ENCODE measurements at regions not wholly inside any gene's neighbourhood (a gene's known extent, or its start where the extent isn't known, plus 50 kb on each side); places are given as distances from the start of the nearest gene placed in this dataset.

DNA sequence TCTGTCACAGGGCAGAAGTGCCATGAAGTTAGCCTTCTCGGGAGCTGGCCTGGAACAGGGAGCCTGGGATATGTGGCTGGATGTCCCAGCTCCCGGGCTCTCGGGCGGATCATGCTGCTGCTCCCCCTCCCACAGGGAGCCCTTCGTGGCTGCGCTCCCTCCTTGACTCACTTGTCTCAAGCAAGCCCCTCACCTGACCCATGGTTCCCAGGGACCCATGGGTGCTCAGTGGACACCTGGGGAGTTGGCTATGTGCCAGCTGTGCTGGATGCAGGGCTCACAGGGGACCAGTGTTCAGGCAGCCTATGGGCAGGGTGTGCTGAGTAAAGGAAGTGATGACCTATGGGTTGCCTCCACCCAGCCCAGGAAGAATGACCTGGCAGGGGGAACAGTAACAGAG, 213.1 kb upstream of the SGCG start:
- DNase-seq = no peak
- no peaks in the 10 kb centered on the region for H3K4me1 ChIP-seq
- peaks cover 0 to 10% (median 0%) of the 10 kb centered on the region in 7 donors for H3K27me3 ChIP-seq
- WGBS, 2 donors = 86 to 87% methylated on average over 6 of the region's 6 CpGs
- no peaks in the 10 kb centered on the region for H3K36me3 ChIP-seq
- intact Hi-C loops (cut with DNase I) = no loop called here
- no peak overlapping the region for H3K27ac ChIP-seq
- H3K9me3 ChIP-seq = no peaks in the 10 kb centered on the region
- TF ChIP-seq, protein P1, sequence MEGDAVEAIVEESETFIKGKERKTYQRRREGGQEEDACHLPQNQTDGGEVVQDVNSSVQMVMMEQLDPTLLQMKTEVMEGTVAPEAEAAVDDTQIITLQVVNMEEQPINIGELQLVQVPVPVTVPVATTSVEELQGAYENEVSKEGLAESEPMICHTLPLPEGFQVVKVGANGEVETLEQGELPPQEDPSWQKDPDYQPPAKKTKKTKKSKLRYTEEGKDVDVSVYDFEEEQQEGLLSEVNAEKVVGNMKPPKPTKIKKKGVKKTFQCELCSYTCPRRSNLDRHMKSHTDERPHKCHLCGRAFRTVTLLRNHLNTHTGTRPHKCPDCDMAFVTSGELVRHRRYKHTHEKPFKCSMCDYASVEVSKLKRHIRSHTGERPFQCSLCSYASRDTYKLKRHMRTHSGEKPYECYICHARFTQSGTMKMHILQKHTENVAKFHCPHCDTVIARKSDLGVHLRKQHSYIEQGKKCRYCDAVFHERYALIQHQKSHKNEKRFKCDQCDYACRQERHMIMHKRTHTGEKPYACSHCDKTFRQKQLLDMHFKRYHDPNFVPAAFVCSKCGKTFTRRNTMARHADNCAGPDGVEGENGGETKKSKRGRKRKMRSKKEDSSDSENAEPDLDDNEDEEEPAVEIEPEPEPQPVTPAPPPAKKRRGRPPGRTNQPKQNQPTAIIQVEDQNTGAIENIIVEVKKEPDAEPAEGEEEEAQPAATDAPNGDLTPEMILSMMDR (IDR thresholded peaks at IDR 0.05) = no peak
- no peak overlapping the region for H3K4me3 ChIP-seq
- ATAC-seq = peak in 1 of 8 donors; percentile 7

DNA sequence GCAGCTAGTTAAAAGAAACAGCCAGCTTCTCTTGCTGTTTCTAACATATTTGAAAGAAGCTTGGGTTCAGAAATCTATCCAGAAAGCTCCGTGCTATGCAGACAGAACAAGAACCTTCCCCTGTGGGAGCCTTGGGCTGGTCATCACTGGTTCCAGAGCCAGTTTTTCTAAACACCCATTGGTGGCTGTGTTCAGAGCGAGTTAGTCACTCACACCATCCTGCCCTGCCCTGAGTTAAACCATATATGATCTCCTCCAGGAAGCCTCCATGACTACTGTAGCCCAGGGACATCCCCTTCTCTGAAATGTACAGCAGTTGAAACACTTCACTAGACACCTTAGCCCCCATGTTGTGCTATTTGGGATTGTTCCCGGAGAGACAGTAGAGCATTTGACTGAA, 200.8 kb upstream of the SGCG start:
- DNase-seq (no peak), ATAC-seq (no peak)
- 72 to 86% methylated on average over 3 of the region's 3 CpGs for WGBS, 2 donors
- Histone ChIP-seq H3K36me3 (no peaks in the 10 kb centered on the region), H3K4me3 (no peak overlapping the region), H3K27me3 (peaks cover 0 to 12% (median 0%) of the 10 kb centered on the region in 7 donors), H3K4me1 (no peaks in the 10 kb centered on the region), H3K27ac (no peak overlapping the region), H3K9me3 (peaks cover 0 to 20% (median 0%) of the 10 kb centered on the region in 11 donors)
- intact Hi-C loops (cut with DNase I) = no loop called here
- TF ChIP-seq, protein P1 (IDR thresholded peaks at IDR 0.05) = no peak

DNA sequence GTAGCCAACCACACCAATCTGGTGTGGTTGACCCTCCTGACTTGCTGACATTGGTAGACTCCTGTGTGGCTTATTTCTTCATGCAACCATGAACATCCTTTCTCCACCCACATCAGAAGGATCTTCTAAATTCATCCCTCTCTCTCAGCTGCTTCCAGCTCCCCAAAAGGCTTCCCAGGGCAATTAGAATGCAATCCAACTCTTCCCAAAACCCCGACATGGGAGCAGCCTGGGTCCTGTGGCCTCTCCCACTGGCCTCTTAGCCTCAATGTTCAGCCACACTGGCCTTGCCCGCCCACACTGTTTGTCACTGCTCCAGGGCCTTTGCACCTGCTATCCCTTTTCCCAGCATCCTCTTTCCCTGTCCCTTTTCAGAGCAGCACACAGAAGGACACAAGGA, 199.8 kb upstream of the SGCG start:
- no peak for DNase-seq
- Histone ChIP-seq H3K27ac (no peak overlapping the region), H3K9me3 (peaks cover 0 to 20% (median 0%) of the 10 kb centered on the region in 11 donors), H3K27me3 (peaks cover 0 to 10% (median 0%) of the 10 kb centered on the region in 7 donors), H3K4me3 (no peak overlapping the region), H3K4me1 (no peaks in the 10 kb centered on the region), H3K36me3 (no peaks in the 10 kb centered on the region)
- no peak for ATAC-seq
- WGBS, 2 donors = 84% methylated on average over 2 of the region's 2 CpGs
- intact Hi-C loops (cut with DNase I) = no loop called here
- TF ChIP-seq, protein P1 (IDR thresholded peaks at IDR 0.05) = no peak

DNA sequence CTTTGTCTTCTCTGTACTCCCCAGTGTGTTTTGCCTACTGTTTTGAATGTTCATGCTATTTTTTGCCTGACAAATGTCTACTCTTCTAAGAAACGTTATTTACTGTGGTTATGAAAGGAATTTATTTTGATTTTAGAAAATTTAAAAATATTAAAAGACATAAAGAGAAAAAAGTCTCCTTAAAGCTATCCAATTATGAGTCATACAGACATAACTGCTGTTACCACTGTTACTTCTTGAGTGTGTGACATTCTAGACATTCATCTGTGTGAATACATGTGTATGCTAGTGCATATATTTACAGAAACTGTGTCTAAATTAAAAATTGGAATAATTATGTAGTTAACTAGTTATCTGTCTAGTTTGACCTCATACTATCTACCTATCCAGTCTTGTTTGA, 187.6 kb upstream of the SGCG start:
- DNase-seq (no peak), ATAC-seq (no peak)
- Histone ChIP-seq H3K4me3 (no peak overlapping the region), H3K27me3 (no peaks in the 10 kb centered on the region), H3K9me3 (no peaks in the 10 kb centered on the region), H3K27ac (no peak overlapping the region), H3K36me3 (no peaks in the 10 kb centered on the region), H3K4me1 (no peaks in the 10 kb centered on the region)
- intact Hi-C loops (cut with DNase I) = no loop called here
- TF ChIP-seq, protein P1 (IDR thresholded peaks at IDR 0.05) = no peak
- WGBS, 2 donors = 21 to 23% methylated on average over 1 of the region's 1 CpG
